ENCODE measurements at regions not wholly inside any gene's neighbourhood (a gene's known extent, or its start where the extent isn't known, plus 50 kb on each side); places are given as distances from the start of the nearest gene placed in this dataset.

- no peak for TF ChIP-seq EZH2phosphoT487 (IDR thresholded peaks at IDR 0.05; ENCODE audit: low read length)
- no peak for TF ChIP-seq CTCF (IDR thresholded peaks at IDR 0.05; ENCODE audit: low read length)
- no peak for TF ChIP-seq EZH2 (optimal IDR thresholded peaks at IDR 0.05; ENCODE audit: low read depth, low read length)
- no peak for DNase-seq
Observed at GRCh38 chr4:85318415-85318814, 156.5 kb upstream of the ARHGAP24 start.

GRCh38 chr4:85358831-85359230, 116.1 kb upstream of the ARHGAP24 start:
- H3K4me2 ChIP-seq (ENCODE audit: low read depth, low read length) = no peak overlapping the region
- no peak for TF ChIP-seq CTCF (IDR thresholded peaks at IDR 0.05; ENCODE audit: low read length)
- no peak for TF ChIP-seq EZH2phosphoT487 (IDR thresholded peaks at IDR 0.05; ENCODE audit: low read length)
- TF ChIP-seq EZH2 (optimal IDR thresholded peaks at IDR 0.05; ENCODE audit: low read depth, low read length) = no peak
- no peak overlapping the region for H2AFZ ChIP-seq (ENCODE audit: low read length)
- no peaks in the 10 kb centered on the region for H3K36me3 ChIP-seq (replicated peaks; ENCODE audit: insufficient read depth, low read length)
- H3F3A ChIP-seq (ENCODE audit: insufficient read depth, low read length) = no peaks in the 10 kb centered on the region
- no peaks in the 10 kb centered on the region for H4K20me1 ChIP-seq (ENCODE audit: insufficient read depth, low read length)
- H3K27ac ChIP-seq (ENCODE audit: low read length) = no peak overlapping the region
- no peak for DNase-seq
- H3K4me1 ChIP-seq (ENCODE audit: low read length) = no peaks in the 10 kb centered on the region
- no peak overlapping the region for H3K4me3 ChIP-seq (ENCODE audit: low read length)
- H3K9me2 ChIP-seq (replicated peaks; ENCODE audit: insufficient read depth, low read length) = no peaks in the 10 kb centered on the region
- H3K9me3 ChIP-seq (replicated peaks; ENCODE audit: insufficient read depth, low read length) = no peaks in the 10 kb centered on the region
- H3K79me2 ChIP-seq (ENCODE audit: low read length) = no peaks in the 10 kb centered on the region
- no peak overlapping the region for H3K9ac ChIP-seq (ENCODE audit: low read length)
- H3K27me3 ChIP-seq (replicated peaks; ENCODE audit: insufficient read depth, low read length) = no peaks in the 10 kb centered on the region

More at GRCh38 chr4:85318415-85318814, 156.5 kb upstream of the ARHGAP24 start:
- Histone ChIP-seq H3K79me2 (ENCODE audit: low read length) (no peaks in the 10 kb centered on the region), H3K36me3 (replicated peaks; ENCODE audit: insufficient read depth, low read length) (no peaks in the 10 kb centered on the region), H3K9me2 (replicated peaks; ENCODE audit: insufficient read depth, low read length) (no peaks in the 10 kb centered on the region), H3K4me1 (ENCODE audit: low read length) (no peaks in the 10 kb centered on the region), H3K9me3 (replicated peaks; ENCODE audit: insufficient read depth, low read length) (no peaks in the 10 kb centered on the region), H2AFZ (ENCODE audit: low read length) (no peak overlapping the region), H3K27ac (ENCODE audit: low read length) (no peak overlapping the region), H3K9ac (ENCODE audit: low read length) (no peak overlapping the region), H3K4me2 (ENCODE audit: low read depth, low read length) (no peak overlapping the region), H3F3A (ENCODE audit: insufficient read depth, low read length) (no peaks in the 10 kb centered on the region), H4K20me1 (ENCODE audit: insufficient read depth, low read length) (no peaks in the 10 kb centered on the region), H3K4me3 (ENCODE audit: low read length) (no peak overlapping the region), H3K27me3 (replicated peaks; ENCODE audit: insufficient read depth, low read length) (no peaks in the 10 kb centered on the region)

GRCh38 chr4:85362550-85362949, 112.4 kb upstream of the ARHGAP24 start:
- no peak for TF ChIP-seq EZH2 (optimal IDR thresholded peaks at IDR 0.05; ENCODE audit: low read depth, low read length)
- no peak for TF ChIP-seq CTCF (IDR thresholded peaks at IDR 0.05; ENCODE audit: low read length)
- no peak for TF ChIP-seq EZH2phosphoT487 (IDR thresholded peaks at IDR 0.05; ENCODE audit: low read length)
- no peak overlapping the region for H3K27ac ChIP-seq (ENCODE audit: low read length)
- no peak for DNase-seq
- H4K20me1 ChIP-seq (ENCODE audit: insufficient read depth, low read length) = no peaks in the 10 kb centered on the region
- no peak overlapping the region for H2AFZ ChIP-seq (ENCODE audit: low read length)
- no peaks in the 10 kb centered on the region for H3K4me1 ChIP-seq (ENCODE audit: low read length)
- no peaks in the 10 kb centered on the region for H3K9me3 ChIP-seq (replicated peaks; ENCODE audit: insufficient read depth, low read length)
- H3K9me2 ChIP-seq (replicated peaks; ENCODE audit: insufficient read depth, low read length) = no peaks in the 10 kb centered on the region
- H3K4me3 ChIP-seq (ENCODE audit: low read length) = no peak overlapping the region
- H3F3A ChIP-seq (ENCODE audit: insufficient read depth, low read length) = no peaks in the 10 kb centered on the region
- H3K79me2 ChIP-seq (ENCODE audit: low read length) = no peaks in the 10 kb centered on the region
- no peak overlapping the region for H3K4me2 ChIP-seq (ENCODE audit: low read depth, low read length)
- no peak overlapping the region for H3K9ac ChIP-seq (ENCODE audit: low read length)
- H3K36me3 ChIP-seq (replicated peaks; ENCODE audit: insufficient read depth, low read length) = no peaks in the 10 kb centered on the region
- no peaks in the 10 kb centered on the region for H3K27me3 ChIP-seq (replicated peaks; ENCODE audit: insufficient read depth, low read length)
